Skeletal muscle tissue (tissue), 3 donors: ENCODE measurements at regions not wholly inside any gene's neighbourhood (a gene's known extent, or its start where the extent isn't known, plus 50 kb on each side); places are given as distances from the start of the nearest gene placed in this dataset.

Experiments used
- H3K27ac ChIP-seq: one replicate; pipeline ENCODE4 v1.7.0; 2013; ENCODE audit warnings: mild to moderate bottlenecking, low read depth, low read length, inconsistent platforms
- H3K27me3 ChIP-seq, 3 donors: one replicate each; pipeline ENCODE4 v1.7.0; 2013; ENCODE audit warnings: low read length in 3 of 3; ENCODE audit not compliant: control insufficient read depth in 3 of 3, insufficient read depth in 3 of 3
- H3K36me3 ChIP-seq, 3 donors: one replicate each; pipeline ENCODE4 v1.7.0; 2013; ENCODE audit warnings: low read length in 3 of 3; ENCODE audit not compliant: control insufficient read depth in 3 of 3, insufficient read depth in 3 of 3
- H3K4me1 ChIP-seq, 3 donors: one replicate each; pipeline ENCODE4 v1.7.0; 2013; ENCODE audit warnings: low read length in 3 of 3, mild to moderate bottlenecking in 3 of 3; ENCODE audit not compliant: control insufficient read depth in 3 of 3, insufficient read depth in 3 of 3
- H3K4me3 ChIP-seq, 3 donors: one replicate each; pipeline ENCODE4 v1.7.0; 2013; ENCODE audit warnings: low read length in 3 of 3
- H3K9ac ChIP-seq, 3 donors: one replicate each; pipeline ENCODE4 v1.7.0; 2013; ENCODE audit warnings: low read length in 3 of 3, mild to moderate bottlenecking in 3 of 3, moderate library complexity in 2 of 3, low read depth in 1 of 3
- H3K9me3 ChIP-seq, 3 donors: one replicate each; pipeline ENCODE4 v1.7.0; 2013; ENCODE audit warnings: low read length in 3 of 3; ENCODE audit not compliant: control insufficient read depth in 3 of 3
- donor health status: Osteomylitis.

DNA sequence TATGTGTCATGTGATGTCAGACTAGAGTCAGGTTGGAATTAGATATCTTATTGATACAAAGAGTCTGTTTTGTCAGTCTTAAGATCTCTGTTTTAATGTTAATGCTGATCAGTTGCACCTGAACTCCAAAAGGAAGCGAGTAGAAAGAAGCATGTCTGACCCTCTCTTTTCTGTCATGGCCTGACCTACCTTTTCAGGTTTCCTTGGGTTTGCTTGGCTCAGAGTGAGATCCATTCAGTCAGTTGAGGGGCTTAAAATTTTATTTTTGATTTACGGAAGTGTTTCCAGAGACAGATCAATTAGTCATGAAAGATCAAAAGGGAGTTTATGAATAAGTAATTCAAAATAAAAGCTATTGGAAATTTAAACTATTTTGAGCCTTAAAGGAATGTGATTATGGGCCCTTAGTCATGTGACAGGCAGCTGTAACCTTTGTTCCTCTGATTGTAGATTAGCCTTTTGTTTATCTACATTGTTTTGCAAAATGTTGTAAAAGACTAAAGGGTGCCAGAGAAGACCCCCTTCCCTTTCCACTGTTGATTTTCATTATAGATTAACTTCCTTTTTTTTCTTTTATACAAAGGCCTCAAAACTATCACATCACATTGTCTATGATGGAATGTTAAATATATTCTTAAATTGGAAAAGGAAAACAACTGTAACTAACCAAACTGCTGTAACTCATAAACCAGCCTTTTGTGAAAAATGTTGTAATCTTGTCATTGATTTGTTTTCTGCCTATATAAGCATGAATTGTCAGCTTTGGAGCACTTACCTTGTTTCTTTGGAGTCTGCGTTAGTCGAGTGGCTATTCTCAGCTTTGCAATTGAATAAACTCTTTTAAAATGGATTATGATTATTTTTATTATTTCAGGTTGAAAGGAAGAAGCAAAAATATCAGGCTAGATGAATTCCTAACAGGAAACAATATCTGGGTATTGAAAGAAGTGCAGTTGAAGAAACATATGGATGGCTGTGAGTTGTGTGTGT, 195.5 kb upstream of the MBL2 start:
- H3K36me3 ChIP-seq, result no peaks in the 10 kb centered on the region
- H3K9me3 ChIP-seq, result no peaks in the 10 kb centered on the region
- no peaks in the 10 kb centered on the region for H3K27me3 ChIP-seq
- H3K9ac ChIP-seq, result no peak overlapping the region
- H3K4me1 ChIP-seq, result no peaks in the 10 kb centered on the region
- no peak overlapping the region for H3K27ac ChIP-seq
- no peak overlapping the region for H3K4me3 ChIP-seq

DNA sequence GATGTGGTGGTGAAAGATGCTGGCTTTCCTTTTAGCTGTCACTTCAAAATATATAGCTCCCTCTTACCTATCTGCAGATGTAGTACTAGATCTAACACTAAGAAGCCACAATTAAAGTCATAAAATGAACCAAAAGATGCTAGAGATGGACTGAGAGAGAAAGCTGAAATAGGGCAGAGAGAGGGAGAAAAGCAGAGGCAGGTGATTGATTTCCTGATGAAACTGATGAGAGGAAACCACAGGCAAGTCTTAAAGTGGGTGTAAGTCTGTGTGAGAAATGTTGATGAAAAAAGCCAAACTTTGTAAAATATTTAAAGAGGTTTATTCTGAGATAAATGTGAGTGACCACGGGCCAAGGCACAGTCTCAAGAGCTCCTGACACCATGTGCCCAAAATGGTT, 194.3 kb upstream of the MBL2 start:
- Histone ChIP-seq H3K27ac (no peak overlapping the region), H3K9ac (no peak overlapping the region), H3K36me3 (no peaks in the 10 kb centered on the region), H3K9me3 (no peaks in the 10 kb centered on the region), H3K27me3 (no peaks in the 10 kb centered on the region), H3K4me1 (no peaks in the 10 kb centered on the region), H3K4me3 (no peak overlapping the region)

DNA sequence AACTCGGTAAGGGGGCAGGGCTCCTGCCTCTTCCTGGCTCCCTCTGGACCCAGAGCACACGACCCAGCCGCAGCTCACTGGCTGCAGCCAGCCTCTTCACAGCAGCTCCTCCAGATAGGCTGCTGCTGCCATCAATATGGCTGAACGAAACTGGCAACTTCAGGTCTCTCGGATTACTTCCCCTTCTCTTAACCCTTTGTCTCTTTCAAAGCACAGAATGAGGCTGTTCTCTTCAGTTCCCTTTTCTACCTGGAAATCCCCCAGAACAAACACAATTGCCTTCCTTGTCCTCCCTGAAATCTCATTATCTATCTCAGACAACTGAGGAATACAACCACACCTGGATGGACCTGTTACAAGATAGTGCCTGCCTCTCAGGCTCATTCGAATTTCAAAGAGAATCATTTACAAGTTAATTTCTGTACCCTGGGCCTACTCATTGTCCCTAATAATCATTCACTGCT, 193.4 kb upstream of the MBL2 start:
- no peak overlapping the region for H3K4me3 ChIP-seq
- no peaks in the 10 kb centered on the region for H3K4me1 ChIP-seq
- H3K9ac ChIP-seq, result no peak overlapping the region
- H3K36me3 ChIP-seq, result no peaks in the 10 kb centered on the region
- no peak overlapping the region for H3K27ac ChIP-seq
- H3K27me3 ChIP-seq, result no peaks in the 10 kb centered on the region
- no peaks in the 10 kb centered on the region for H3K9me3 ChIP-seq

DNA sequence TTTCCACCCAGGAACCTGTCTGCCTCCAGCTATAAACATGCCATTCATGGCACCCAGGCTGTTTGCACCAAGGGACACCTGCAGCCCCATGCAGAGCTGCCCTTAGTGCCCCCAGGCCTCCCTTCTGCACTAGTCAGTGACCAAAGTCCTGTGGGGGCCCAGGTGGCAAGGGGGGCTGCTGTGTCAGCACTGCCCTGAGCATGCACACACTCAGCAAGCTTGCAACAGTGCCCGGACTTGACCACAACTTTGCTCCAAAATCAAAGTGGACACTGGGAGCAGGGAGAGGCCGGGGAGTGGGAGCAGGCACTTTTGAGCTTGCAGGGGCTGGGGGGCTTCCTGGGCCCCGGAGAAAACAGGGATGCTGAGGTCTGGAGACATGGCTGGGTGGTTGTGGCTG, 192.9 kb upstream of the MBL2 start:
- H3K27me3 ChIP-seq, result no peaks in the 10 kb centered on the region
- no peak overlapping the region for H3K27ac ChIP-seq
- H3K9ac ChIP-seq, result no peak overlapping the region
- no peak overlapping the region for H3K4me3 ChIP-seq
- no peaks in the 10 kb centered on the region for H3K36me3 ChIP-seq
- no peaks in the 10 kb centered on the region for H3K4me1 ChIP-seq
- no peaks in the 10 kb centered on the region for H3K9me3 ChIP-seq

DNA sequence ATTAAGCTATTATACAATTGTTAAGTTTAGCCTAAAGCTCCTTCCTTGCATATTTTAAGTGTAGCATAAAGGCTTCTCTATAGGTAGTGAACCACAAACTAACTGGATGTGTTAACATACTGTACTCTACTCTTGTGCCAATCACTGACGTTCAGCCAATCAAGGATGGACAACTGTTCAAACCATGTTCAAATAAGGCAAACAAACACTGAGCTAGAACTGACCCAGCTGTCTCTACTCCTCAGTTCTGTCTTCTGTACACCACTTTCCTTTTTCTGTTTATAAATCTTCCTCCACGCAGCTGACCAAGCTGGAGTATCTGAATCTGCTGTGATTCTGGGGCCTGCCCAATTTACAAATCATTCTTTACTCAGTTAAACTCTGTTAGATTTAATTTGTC, 188.7 kb upstream of the MBL2 start:
- Histone ChIP-seq H3K4me3 (no peak overlapping the region), H3K9ac (no peak overlapping the region), H3K9me3 (no peaks in the 10 kb centered on the region), H3K27me3 (no peaks in the 10 kb centered on the region), H3K36me3 (no peaks in the 10 kb centered on the region), H3K4me1 (no peaks in the 10 kb centered on the region), H3K27ac (no peak overlapping the region)

DNA sequence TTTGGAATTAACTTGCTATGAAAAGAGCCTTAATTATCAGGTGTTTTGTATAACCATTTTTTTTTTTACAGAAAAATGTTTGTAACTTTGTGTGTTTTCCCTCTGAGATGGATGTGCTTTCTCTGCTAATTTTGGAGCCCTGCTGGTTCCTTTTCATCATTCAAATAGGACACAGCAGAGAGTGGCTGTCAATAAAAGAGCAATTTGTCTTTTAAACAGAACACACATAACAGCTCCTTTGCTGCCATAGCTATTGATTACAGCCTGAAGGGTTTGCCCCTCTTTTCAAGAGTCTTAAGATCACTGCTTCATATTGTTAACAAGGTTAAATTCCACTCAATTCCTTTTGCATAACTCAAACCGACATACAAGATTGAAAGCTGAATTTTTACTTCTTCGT, 187.2 kb upstream of the MBL2 start:
- Histone ChIP-seq H3K27me3 (no peaks in the 10 kb centered on the region), H3K4me3 (no peak overlapping the region), H3K27ac (no peak overlapping the region), H3K36me3 (no peaks in the 10 kb centered on the region), H3K9ac (no peak overlapping the region), H3K9me3 (no peaks in the 10 kb centered on the region), H3K4me1 (no peaks in the 10 kb centered on the region)

DNA sequence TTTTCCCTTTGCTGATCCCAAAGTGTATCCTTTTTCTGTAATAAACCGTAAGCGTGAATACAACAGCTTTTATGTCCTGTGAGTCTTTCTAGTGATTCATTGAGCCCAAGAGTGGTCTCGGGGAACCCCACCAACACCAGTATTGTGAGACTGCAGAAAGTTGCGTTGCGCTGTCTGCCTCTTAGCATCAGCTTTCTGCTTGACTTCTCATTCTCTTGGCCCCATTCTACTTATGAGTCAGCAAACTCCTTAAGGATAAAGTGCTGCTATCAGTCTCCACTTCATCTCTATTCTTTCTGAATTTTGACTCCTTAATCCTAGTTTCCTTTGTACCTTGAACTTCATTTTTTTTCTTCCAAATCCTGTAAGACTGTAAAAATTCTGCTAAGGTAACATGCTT, 184.3 kb upstream of the MBL2 start:
- no peak overlapping the region for H3K4me3 ChIP-seq
- H3K9ac ChIP-seq, result no peak overlapping the region
- no peaks in the 10 kb centered on the region for H3K9me3 ChIP-seq
- no peaks in the 10 kb centered on the region for H3K36me3 ChIP-seq
- H3K27ac ChIP-seq, result no peak overlapping the region
- H3K4me1 ChIP-seq, result no peaks in the 10 kb centered on the region
- no peaks in the 10 kb centered on the region for H3K27me3 ChIP-seq

DNA sequence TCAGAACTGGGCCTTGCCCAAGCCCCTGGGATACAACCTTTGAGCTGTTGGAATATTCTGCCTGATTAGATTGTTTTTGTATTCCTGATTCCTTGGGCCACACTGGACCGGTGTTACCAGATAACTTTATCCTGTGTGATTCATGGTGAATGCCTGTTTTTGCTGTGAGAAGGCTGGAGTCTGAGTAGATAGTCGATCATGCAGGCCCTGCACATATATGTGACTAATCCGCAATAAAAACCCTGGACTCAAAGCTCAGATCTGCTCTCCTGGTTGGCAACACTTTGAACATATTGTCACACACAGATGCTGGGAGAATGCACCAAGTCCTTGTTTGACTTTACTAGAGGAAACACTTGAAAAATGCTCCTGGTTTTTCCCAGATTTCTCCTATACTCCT, 183.9 kb upstream of the MBL2 start:
- Histone ChIP-seq H3K27me3 (no peaks in the 10 kb centered on the region), H3K9ac (no peak overlapping the region), H3K9me3 (no peaks in the 10 kb centered on the region), H3K4me1 (no peaks in the 10 kb centered on the region), H3K36me3 (no peaks in the 10 kb centered on the region), H3K27ac (no peak overlapping the region), H3K4me3 (no peak overlapping the region)

DNA sequence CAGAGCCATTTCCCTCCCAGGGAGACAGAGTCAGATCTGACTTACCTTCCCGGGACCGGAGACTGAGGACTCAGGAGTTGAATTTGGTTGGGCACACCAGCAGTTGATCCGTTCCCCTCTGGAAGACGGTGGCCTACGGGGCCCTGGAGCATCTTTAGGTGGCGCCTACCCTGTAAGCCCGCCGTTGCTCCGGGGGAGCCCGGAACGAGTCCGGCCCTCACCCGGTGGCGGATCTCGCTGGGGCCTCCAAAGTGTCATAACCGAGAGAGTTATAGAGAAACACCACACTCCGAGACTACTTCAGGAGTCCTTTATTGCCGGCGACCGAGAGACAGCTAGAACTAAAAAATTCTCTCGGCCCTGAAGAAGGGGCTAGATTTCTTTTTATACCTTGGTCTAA, 182.8 kb upstream of the MBL2 start:
- Histone ChIP-seq H3K27me3 (no peaks in the 10 kb centered on the region), H3K4me1 (no peaks in the 10 kb centered on the region), H3K9ac (no peak overlapping the region), H3K27ac (no peak overlapping the region), H3K36me3 (no peaks in the 10 kb centered on the region), H3K4me3 (no peak overlapping the region), H3K9me3 (no peaks in the 10 kb centered on the region)

DNA sequence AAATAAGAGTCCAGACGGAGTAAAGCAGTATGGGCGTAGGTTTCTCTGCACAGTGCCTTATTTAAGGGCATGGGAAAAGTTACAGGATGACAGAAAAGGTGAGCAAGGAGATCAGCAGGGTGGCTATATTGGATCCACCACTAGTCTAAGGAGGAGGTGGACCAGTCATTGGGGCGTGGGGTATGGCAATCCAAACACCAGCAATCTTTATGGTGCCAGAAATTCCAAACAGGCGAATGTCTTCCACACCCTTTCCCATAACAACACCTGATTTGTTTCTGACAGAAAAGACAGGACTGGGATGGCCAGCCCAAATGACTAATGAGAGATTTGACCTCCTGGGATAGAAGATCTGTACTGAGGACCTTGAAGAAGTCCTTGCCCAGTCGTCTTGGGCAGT, 181.8 kb upstream of the MBL2 start:
- Histone ChIP-seq H3K9ac (no peak overlapping the region), H3K27me3 (no peaks in the 10 kb centered on the region), H3K36me3 (no peaks in the 10 kb centered on the region), H3K27ac (no peak overlapping the region), H3K4me3 (no peak overlapping the region), H3K9me3 (no peaks in the 10 kb centered on the region), H3K4me1 (no peaks in the 10 kb centered on the region)
